ENCODE measurements at regions not wholly inside any gene's neighbourhood (a gene's known extent, or its start where the extent isn't known, plus 50 kb on each side); places are given as distances from the start of the nearest gene placed in this dataset.
A peak's percentile ranks its signal among the peaks of the same experiment; 100 is the strongest.

DNA sequence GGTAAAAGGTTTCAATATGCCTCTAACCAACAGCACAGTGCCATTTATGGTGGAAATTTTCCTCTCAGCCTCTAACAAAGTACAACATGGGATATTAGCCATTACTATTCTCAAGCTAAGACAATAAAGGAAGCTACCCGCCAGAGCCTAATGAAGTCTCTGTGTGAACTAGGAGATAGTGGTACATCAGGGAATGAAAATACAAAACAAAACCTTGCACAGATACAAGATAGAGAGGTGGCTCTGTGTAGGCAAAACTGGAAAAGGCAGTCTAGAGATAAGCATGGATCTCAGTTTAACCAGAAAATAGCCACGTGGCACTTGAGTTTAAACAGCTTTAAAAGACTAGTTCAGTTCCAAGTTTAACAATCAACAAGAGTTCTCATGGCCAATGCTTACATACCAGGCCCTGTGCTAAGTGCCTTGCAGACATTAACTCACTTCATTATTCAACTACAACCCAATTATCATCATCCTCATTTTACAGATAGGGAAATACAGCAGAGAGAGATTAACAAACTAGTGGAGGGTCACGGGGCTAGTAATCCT lies 279.3 kb downstream of the IGSF11 start:
- ChIA-PET POLR2A (no interaction called here), CTCF (no interaction called here)
- no peak overlapping the region for H3K4me3 Mint-ChIP-seq
- peaks cover 0 to 4% of the 10 kb centered on the region in 2 donors for H3K27me3 Mint-ChIP-seq
- H3K36me3 Mint-ChIP-seq, result no peaks in the 10 kb centered on the region
- Histone ChIP-seq H3K9me3 (ENCODE audit: low read length) (no peaks in the 10 kb centered on the region), H3K36me3 (ENCODE audit: insufficient read depth, low read length) (no peaks in the 10 kb centered on the region), H3K4me3 (ENCODE audit: low read length) (no peak overlapping the region), H3K4me1 (ENCODE audit: insufficient read depth, low read length) (no peaks in the 10 kb centered on the region), H3K27ac (ENCODE audit: low read depth, low read length) (no peak overlapping the region), H3K27me3 (ENCODE audit: insufficient read depth, low read length, poor library complexity, severe bottlenecking) (no peaks in the 10 kb centered on the region)
- DNase-seq, result no peak
- peaks cover 0 to 12% (median 0%) of the 10 kb centered on the region in 5 donors for H3K9me3 Mint-ChIP-seq
- no peaks in the 10 kb centered on the region for H3K4me1 Mint-ChIP-seq
- H3K27ac Mint-ChIP-seq, result no peak overlapping the region

DNA sequence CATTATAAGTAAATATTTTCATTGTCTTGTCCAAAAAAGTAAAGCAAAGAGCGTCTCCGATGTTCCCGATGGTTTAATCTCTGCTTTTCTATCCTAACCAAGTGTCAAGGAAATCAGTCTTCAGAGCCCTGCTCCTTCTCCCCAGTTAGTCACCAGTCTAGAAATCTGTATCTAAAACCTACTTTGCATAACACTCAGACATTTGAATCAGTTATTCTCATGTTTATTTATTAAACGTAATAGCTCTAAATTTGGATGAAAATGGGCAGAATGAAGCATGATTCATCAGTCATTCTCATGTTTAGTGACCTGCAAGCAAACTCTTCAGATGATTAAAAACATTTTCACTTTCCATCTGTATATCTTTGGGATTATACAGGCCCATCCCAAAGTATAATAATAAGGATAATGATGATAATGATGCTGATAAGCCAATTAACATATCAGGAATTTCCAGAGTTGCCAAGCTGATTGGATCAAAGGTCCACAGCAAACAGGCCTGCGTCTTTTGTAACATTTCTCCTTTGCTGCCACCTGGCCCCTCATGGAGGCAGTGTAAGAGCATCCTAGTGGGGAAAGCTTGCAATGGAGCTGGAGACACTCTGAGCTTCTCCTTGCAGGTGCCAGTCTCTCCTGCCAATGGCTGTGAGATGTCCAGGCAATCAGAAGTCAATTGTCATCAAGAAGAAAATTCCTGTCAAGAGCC lies 273.9 kb downstream of the IGSF11 start:
- H3K27me3 Mint-ChIP-seq, result no peaks in the 10 kb centered on the region
- DNase-seq, result no peak
- Histone ChIP-seq H3K27ac (ENCODE audit: low read depth, low read length) (no peak overlapping the region), H3K9me3 (ENCODE audit: low read length) (no peaks in the 10 kb centered on the region), H3K4me3 (ENCODE audit: low read length) (no peak overlapping the region), H3K36me3 (ENCODE audit: insufficient read depth, low read length) (no peaks in the 10 kb centered on the region), H3K27me3 (ENCODE audit: insufficient read depth, low read length, poor library complexity, severe bottlenecking) (no peaks in the 10 kb centered on the region), H3K4me1 (ENCODE audit: insufficient read depth, low read length) (no peaks in the 10 kb centered on the region)
- H3K4me1 Mint-ChIP-seq, result no peaks in the 10 kb centered on the region
- H3K36me3 Mint-ChIP-seq, result no peaks in the 10 kb centered on the region
- no peak overlapping the region for H3K4me3 Mint-ChIP-seq
- no peaks in the 10 kb centered on the region for H3K9me3 Mint-ChIP-seq
- POLR2A ChIA-PET, result no interaction called here
- H3K27ac Mint-ChIP-seq, result no peak overlapping the region
- CTCF ChIA-PET, result no interaction called here

DNA sequence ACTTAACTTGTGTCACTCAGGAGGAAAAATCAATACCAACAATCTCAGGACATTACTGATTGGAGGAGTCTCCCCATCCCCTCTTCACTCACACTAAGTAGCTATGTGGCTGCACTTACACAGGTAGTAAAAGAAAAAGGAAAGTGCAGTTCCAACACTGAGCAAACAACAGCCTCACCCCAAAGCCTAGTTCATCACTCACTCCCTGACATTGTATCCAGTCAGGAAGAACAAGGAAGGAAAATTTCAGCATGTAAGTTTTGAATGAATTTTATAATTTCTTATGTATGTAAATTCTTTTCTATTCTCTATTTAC lies 273.4 kb downstream of the IGSF11 start:
- Mint-ChIP-seq H3K27ac (no peak overlapping the region), H3K4me1 (no peaks in the 10 kb centered on the region), H3K27me3 (no peaks in the 10 kb centered on the region), H3K9me3 (no peaks in the 10 kb centered on the region), H3K4me3 (no peak overlapping the region), H3K36me3 (no peaks in the 10 kb centered on the region)
- H3K4me1 ChIP-seq (ENCODE audit: insufficient read depth, low read length), result no peaks in the 10 kb centered on the region
- H3K4me3 ChIP-seq (ENCODE audit: low read length), result no peak overlapping the region
- ChIA-PET CTCF (no interaction called here), POLR2A (no interaction called here)
- no peaks in the 10 kb centered on the region for H3K36me3 ChIP-seq (ENCODE audit: insufficient read depth, low read length)
- no peak for DNase-seq
- H3K9me3 ChIP-seq (ENCODE audit: low read length), result no peaks in the 10 kb centered on the region
- H3K27me3 ChIP-seq (ENCODE audit: insufficient read depth, low read length, poor library complexity, severe bottlenecking), result no peaks in the 10 kb centered on the region
- H3K27ac ChIP-seq (ENCODE audit: low read depth, low read length), result no peak overlapping the region

DNA sequence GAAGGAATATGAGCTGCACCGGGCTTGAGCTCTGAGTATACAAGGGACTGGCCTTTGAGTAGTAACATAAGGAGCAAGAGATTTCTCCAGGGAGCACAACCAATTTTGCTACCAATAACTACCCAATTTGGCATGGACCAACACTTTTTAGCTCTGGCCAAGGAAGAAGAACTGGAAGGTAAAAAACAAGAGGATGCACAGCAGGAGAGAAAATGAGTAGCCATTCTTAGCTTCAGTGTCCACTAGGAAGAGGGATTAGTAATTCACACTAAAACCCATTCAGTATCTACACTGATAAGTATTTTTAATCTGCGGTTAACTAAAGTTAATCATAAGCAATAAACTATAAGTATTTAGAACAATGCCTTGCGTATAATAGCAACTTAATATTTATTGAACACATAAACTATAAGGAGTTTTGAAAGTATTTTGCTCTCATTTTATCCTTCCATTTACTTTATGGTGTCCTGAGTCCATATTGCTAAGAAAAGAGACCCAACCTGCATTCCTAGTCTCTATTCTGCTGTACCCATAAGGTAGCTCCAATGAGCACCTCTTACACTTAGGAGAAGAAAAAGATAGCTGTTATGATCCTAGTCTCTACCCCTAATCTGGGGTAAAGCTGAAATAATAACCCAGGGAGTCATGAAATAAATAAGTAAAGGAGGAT lies 268.9 kb downstream of the IGSF11 start:
- Histone ChIP-seq H3K9me3 (ENCODE audit: low read length) (no peaks in the 10 kb centered on the region), H3K4me3 (ENCODE audit: low read length) (no peak overlapping the region), H3K27ac (ENCODE audit: low read depth, low read length) (no peak overlapping the region), H3K4me1 (ENCODE audit: insufficient read depth, low read length) (no peaks in the 10 kb centered on the region), H3K36me3 (ENCODE audit: insufficient read depth, low read length) (no peaks in the 10 kb centered on the region), H3K27me3 (ENCODE audit: insufficient read depth, low read length, poor library complexity, severe bottlenecking) (no peaks in the 10 kb centered on the region)
- Mint-ChIP-seq H3K36me3 (no peaks in the 10 kb centered on the region), H3K27me3 (no peaks in the 10 kb centered on the region), H3K4me3 (no peak overlapping the region), H3K27ac (peak overlapping the region in 1 of 8 donors; percentile 83), H3K9me3 (no peaks in the 10 kb centered on the region), H3K4me1 (no peaks in the 10 kb centered on the region)
- CTCF ChIA-PET, result no interaction called here
- POLR2A ChIA-PET, result no interaction called here
- no peak for DNase-seq

DNA sequence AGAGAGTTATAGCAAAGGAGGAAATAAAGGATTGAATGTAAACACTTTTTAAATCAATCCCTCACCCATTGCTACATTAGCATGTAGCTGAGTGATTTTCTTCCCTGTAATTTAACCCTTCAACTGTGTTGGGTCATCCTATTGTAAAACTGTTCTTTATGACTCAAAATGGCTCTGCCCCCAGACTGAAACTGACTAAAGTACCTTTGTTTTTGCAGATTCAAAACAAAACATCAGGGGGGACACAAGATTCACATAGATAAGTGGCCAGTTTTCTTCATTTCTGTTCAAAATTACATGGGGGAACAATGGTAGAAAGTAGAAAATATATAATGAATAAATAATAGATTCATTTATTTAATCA lies 268.4 kb downstream of the IGSF11 start:
- H3K4me1 ChIP-seq (ENCODE audit: insufficient read depth, low read length), result no peaks in the 10 kb centered on the region
- no peak overlapping the region for H3K27ac Mint-ChIP-seq
- no peak overlapping the region for H3K4me3 Mint-ChIP-seq
- H3K36me3 ChIP-seq (ENCODE audit: insufficient read depth, low read length), result no peaks in the 10 kb centered on the region
- ChIA-PET CTCF (no interaction called here), POLR2A (no interaction called here)
- H3K4me3 ChIP-seq (ENCODE audit: low read length), result no peak overlapping the region
- no peaks in the 10 kb centered on the region for H3K27me3 ChIP-seq (ENCODE audit: insufficient read depth, low read length, poor library complexity, severe bottlenecking)
- H3K9me3 ChIP-seq (ENCODE audit: low read length), result no peaks in the 10 kb centered on the region
- H3K36me3 Mint-ChIP-seq, result no peaks in the 10 kb centered on the region
- H3K27ac ChIP-seq (ENCODE audit: low read depth, low read length), result no peak overlapping the region
- no peak for DNase-seq
- H3K4me1 Mint-ChIP-seq, result no peaks in the 10 kb centered on the region
- H3K27me3 Mint-ChIP-seq, result no peaks in the 10 kb centered on the region
- no peaks in the 10 kb centered on the region for H3K9me3 Mint-ChIP-seq

DNA sequence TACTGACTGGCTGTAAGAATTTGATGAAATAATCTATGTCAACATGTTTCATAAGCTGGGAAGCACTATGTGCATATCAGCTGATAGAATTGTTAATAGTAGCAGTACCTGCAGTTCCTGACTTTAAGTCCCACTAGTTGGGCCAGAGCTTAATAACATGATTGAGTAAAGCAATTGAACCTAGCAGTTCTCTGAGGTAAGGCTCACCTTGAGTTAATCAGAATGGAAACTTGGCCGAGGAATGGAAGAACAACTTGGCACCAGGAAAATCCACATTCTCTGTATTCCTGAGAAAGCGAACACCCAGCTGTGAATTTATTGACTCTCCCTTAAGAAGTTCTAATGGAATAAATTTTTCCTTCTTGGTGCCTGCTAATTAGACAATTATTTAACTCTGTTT lies 262.6 kb downstream of the IGSF11 start:
- Histone ChIP-seq H3K9me3 (ENCODE audit: low read length) (no peaks in the 10 kb centered on the region), H3K27me3 (ENCODE audit: insufficient read depth, low read length, poor library complexity, severe bottlenecking) (no peaks in the 10 kb centered on the region), H3K4me1 (ENCODE audit: insufficient read depth, low read length) (no peaks in the 10 kb centered on the region), H3K4me3 (ENCODE audit: low read length) (no peak overlapping the region), H3K27ac (ENCODE audit: low read depth, low read length) (no peak overlapping the region), H3K36me3 (ENCODE audit: insufficient read depth, low read length) (no peaks in the 10 kb centered on the region)
- CTCF ChIA-PET, result no interaction called here
- Mint-ChIP-seq H3K36me3 (no peaks in the 10 kb centered on the region), H3K27me3 (peaks cover 0 to 7% of the 10 kb centered on the region in 2 donors), H3K4me1 (no peaks in the 10 kb centered on the region), H3K27ac (no peak overlapping the region), H3K9me3 (peaks cover 0 to 2% (median 0%) of the 10 kb centered on the region in 5 donors), H3K4me3 (no peak overlapping the region)
- POLR2A ChIA-PET, result no interaction called here
- DNase-seq, result no peak

DNA sequence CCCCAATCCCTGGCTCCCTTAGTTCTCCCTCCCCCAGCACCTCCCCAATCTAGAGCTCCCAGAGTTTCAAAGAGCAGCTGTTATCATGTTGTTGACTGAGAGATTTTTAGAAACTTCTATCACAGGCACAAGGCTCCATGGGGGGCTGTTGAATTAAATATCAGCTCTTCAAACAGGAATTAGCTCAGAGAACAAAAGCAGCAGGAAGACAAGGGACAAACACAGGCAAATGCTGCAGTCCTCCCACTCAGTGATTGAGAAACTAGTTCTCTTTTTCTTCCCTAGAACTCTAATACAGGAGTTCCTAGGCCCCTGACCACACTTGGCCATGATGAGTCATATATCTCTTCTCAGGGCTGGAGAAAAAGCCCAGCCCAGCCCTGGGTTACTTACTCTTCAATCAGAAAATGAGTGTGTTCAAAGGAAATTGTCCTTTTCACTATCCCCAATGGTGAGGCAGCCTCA lies 262.1 kb downstream of the IGSF11 start:
- H3K36me3 ChIP-seq (ENCODE audit: insufficient read depth, low read length), result no peaks in the 10 kb centered on the region
- DNase-seq, result no peak
- Mint-ChIP-seq H3K36me3 (no peaks in the 10 kb centered on the region), H3K4me1 (no peaks in the 10 kb centered on the region), H3K27ac (peak overlapping the region in 1 of 8 donors; percentile 5), H3K27me3 (peaks cover 0 to 11% of the 10 kb centered on the region in 2 donors), H3K4me3 (no peak overlapping the region), H3K9me3 (peaks cover 0 to 2% (median 0%) of the 10 kb centered on the region in 5 donors)
- H3K27ac ChIP-seq (ENCODE audit: low read depth, low read length), result no peak overlapping the region
- no peaks in the 10 kb centered on the region for H3K27me3 ChIP-seq (ENCODE audit: insufficient read depth, low read length, poor library complexity, severe bottlenecking)
- H3K4me1 ChIP-seq (ENCODE audit: insufficient read depth, low read length), result no peaks in the 10 kb centered on the region
- no peak overlapping the region for H3K4me3 ChIP-seq (ENCODE audit: low read length)
- ChIA-PET CTCF (no interaction called here), POLR2A (no interaction called here)
- no peaks in the 10 kb centered on the region for H3K9me3 ChIP-seq (ENCODE audit: low read length)

DNA sequence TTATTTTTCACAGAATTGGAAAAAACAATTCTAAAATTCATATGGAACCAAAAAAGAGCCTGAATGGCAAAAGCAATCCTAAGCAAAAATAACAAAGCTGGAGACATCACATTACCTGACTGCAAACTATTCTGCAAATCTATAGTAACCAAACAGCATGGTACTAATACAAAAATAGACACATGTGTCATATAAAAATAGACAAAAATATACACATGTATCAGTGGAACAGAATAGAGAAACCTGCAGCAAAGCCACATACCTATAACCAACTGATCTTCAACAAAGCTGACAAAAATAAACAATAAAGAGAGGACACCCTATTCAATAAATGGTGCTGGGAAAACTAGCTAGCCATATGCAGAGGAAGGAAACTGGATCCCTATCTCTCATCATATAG lies 259.6 kb downstream of the IGSF11 start:
- no peaks in the 10 kb centered on the region for H3K27me3 ChIP-seq (ENCODE audit: insufficient read depth, low read length, poor library complexity, severe bottlenecking)
- Mint-ChIP-seq H3K27ac (no peak overlapping the region), H3K4me3 (no peak overlapping the region), H3K9me3 (peaks cover 0 to 2% (median 0%) of the 10 kb centered on the region in 5 donors), H3K4me1 (no peaks in the 10 kb centered on the region), H3K36me3 (no peaks in the 10 kb centered on the region), H3K27me3 (peaks cover 0 to 13% of the 10 kb centered on the region in 2 donors)
- no peak overlapping the region for H3K27ac ChIP-seq (ENCODE audit: low read depth, low read length)
- no peaks in the 10 kb centered on the region for H3K36me3 ChIP-seq (ENCODE audit: insufficient read depth, low read length)
- no peak for DNase-seq
- ChIA-PET CTCF (no interaction called here), POLR2A (no interaction called here)
- H3K9me3 ChIP-seq (ENCODE audit: low read length), result no peaks in the 10 kb centered on the region
- H3K4me1 ChIP-seq (ENCODE audit: insufficient read depth, low read length), result no peaks in the 10 kb centered on the region
- no peak overlapping the region for H3K4me3 ChIP-seq (ENCODE audit: low read length)

Measured in CD8-positive, alpha-beta memory T cell (primary cell).